ENCODE measurements at regions not wholly inside any gene's neighbourhood (a gene's known extent, or its start where the extent isn't known, plus 50 kb on each side); places are given as distances from the start of the nearest gene placed in this dataset.

- TF ChIP-seq POLR2A (IDR thresholded peaks at IDR 0.05): no peak
- no peak for TF ChIP-seq CTCF (IDR thresholded peaks at IDR 0.05)
Observed at GRCh38 chr14:86946446-86946845, 1046.5 kb downstream of the GALC start.
